GM19240 (cell line): ENCODE measurements at regions not wholly inside any gene's neighbourhood (a gene's known extent, or its start where the extent isn't known, plus 50 kb on each side); places are given as distances from the start of the nearest gene placed in this dataset.

ENCODE experiments used
- DNase-seq: peaks from one replicate; pipeline ENCODE4 v3.0.0; 2011; ENCODE audit warnings: low spot score; ENCODE audit not compliant: insufficient read length

DNA sequence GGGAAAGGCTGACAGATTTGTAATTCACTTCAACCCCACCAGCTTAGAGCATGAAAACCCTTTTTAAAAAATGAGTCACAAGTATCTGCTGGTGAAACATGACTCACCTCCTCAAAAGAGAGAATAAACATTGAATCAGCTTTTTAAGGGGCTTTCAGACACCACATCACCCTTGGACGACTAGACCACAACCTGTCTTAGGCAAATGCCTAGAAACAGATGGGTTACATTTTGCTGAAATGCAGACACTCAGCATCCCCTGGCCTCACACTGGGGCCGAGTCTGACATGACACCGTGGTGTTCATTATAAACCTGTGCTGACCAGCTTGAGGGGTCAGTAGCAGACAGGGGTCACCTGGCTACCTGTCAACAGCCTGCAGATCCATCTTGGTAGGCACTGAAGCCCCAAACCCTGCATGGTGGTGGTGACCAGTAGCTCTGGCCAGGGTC lies 175.3 kb upstream of the CST7 start:
- no peak for DNase-seq

DNA sequence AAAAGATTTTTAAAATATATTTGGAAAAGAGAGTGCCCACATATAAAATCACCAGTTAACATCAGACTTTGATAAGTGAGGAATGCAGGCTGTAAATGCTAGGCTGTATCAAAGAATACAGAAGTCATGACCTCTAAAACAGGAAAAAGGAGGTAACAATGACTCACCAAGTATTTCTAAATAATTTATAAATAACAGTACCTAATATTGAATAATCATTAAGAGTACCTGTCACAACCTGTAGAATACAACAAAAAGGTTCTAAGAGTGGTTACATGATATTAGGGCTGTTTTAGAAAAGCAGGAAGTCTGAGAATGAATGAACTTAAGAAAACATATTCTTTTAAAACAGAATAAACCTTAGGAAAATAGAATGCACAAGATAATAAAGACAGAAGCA lies 173.1 kb upstream of the CST7 start:
- DNase-seq: no peak

DNA sequence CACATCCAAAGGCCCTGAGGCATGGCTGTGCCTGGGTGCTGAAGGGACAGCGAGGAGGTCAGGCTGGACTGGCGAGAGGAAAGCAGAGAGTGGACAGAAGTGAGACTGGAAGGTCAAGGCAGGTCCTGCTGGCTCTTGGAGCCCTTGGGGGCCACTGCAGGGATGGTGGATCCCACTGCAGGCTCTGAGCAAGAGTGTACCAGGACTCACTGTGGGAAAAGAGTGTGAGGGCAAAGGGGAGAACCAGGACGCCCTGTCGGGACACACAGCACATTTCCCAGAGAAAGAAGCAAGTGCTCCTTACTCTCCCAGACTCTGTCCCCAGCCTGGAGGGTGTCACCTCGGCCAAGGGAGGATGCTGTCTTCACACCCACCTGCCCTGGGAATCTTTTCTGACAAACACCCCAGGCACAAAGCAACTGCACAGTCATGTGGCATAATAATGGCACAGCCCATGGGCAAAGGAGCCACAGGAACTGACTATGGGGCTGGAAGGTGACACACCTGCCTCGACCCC lies 172.3 kb upstream of the CST7 start:
- no peak for DNase-seq

DNA sequence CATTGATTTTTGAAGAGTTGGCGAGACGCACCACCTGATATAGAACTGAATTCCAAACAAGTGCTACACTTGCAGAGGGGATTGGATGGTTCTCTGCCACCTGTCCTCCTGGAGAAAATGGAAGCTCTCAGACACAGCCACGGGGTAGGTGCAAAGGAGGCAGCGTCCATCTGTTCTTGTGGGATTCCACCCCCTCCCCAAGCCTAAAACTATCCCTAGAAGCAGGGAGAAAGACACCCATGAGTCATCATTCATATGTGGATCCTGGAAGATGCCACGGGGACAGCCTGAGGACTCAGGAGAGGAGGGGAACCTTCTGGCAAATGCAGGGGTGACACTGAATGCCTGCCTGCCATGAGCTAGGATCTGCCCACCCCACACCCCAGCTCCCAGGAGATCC lies 171.3 kb upstream of the CST7 start:
- DNase-seq: no peak

DNA sequence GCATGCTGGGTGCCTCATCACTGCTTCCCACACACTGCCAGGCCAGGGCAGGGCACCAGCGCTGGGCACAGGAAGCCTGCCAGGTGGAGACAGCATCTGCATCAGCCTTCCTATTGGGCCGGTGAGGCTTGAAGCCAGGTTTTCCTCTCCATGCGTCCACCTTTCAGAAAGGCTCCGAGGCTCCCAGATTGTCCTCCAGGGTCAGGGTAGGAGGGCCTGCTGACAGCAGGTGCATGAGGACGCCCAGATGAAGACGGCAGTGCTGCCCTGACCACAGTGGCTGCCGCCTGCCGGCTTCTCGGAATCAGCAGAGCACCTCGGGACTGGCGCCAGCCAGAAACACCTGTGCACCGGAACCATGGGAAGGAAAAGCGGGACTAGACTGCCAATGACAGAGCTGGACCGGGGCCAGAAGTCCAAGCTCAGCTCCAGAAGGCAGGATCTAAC lies 170.5 kb upstream of the CST7 start:
- DNase-seq: no peak

DNA sequence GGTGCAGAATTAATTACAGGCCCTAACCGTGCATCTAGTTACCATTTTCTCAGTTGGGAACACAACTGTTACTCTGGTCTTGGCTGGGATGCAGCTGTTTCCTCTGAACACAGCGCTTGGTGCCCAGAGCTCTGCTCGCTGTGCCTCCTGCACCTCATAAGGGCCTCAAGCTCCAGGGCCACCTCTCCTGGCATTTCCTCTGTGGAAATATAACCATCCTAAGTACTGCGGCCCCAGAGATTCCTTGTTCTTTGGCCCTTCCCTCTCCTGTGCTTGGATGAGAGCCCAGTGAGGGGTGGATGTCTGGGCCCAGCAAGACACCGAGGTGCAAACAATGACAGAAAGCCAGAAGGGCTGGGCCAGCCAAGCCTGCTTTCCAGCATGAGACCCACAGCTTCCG lies 169.9 kb upstream of the CST7 start:
- DNase-seq: no peak

DNA sequence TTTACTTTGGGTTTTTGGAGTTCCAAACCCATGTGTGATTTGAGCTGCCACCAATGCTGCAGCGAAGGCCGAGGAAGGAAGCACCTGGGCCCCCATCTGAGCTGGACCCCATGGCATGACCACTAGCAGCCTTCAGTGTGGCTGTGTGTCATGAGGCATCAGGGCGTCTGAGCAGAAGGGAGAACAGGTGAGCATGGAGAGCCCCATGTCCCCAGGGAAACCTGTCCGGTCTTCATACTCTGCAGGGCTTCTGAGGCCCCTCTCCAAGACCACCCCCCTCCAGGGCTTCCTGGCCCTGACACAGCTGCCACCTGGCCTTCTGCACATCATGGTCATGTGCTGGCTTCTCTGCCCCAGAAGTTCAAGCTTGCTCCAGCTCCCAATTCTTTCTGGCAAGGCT lies 169.1 kb upstream of the CST7 start:
- DNase-seq: no peak

DNA sequence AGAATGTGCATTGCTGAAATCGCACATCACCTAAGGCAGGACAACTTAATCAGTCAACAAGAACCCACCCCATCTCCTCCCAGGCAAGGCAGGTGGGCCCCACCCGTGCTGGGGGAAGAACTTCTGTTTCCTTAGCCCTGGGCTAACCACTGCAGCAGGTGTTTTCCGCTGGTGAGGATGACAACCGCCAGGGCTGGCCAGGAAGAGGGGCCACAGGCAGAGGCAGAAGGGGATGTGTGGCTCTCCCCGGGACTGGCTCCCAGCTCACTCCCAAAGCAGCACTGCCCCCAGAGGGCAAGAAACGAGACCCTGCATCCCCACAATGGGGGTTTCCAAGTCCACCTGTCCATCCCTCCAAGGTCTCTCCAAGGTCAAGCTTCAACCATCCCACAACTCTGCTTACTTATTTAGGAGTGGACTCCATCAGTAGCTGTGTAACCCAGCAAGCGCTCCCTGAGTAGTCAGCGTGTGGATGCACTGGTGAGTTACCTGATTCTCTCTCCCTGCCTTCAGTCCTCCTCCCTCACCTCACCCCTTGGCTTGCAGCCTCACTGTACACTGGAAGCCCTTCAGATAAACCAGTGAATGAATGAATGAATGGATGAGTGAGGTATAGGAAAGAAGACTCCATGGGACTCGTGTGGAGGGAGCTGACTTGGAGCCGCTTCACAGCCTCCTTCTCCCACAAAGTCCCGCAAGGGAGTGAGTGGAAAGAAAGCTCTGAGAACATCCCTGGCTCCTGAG lies 168.2 kb upstream of the CST7 start:
- DNase-seq: no peak

DNA sequence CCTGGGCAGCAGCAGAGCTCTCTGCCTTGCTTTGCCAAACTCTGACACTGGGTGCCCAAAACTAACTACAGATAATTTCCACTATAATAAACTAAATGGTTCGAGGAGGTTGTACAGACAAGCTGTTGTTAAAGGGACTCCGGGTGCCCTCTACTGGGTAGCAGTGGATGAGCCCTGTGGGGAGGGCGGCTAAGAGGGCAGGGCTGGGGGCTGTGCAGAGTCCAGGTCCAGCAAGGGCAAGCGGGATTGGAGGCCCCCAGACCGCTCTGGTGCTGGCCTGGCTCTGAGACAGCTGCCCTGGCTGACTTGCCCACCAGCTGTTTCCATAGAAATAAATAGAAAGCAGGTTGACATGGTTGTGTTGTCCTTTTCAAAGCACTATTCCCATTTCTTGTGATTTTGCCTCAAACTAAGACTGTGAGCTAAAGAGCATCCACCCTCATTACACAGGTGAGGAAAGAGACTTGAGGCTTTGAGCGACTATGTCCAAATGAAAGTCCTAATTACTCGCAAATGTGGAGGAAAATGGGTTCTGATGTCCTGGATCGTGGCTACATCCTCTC lies 167.6 kb upstream of the CST7 start:
- no peak for DNase-seq

DNA sequence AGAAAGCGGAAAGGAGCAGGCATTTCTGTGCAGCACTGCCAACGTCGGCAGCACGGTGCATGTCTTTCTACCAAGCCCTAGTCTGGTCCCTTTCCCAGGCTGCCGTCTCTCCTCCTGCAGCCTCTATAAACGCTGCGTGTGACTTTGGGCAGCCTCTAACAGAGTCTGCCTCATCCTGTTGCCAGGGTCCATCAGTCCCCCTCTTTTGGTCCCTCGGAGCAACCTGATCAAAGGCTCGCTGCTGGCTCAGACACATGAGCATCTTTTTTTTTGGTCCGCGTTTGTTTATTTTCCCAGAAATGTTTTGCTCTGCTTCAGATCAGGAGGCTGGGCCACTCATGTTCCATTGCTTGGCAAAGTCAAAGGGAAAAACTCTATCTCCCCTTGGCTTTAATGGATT lies 166.8 kb upstream of the CST7 start:
- DNase-seq: no peak

DNA sequence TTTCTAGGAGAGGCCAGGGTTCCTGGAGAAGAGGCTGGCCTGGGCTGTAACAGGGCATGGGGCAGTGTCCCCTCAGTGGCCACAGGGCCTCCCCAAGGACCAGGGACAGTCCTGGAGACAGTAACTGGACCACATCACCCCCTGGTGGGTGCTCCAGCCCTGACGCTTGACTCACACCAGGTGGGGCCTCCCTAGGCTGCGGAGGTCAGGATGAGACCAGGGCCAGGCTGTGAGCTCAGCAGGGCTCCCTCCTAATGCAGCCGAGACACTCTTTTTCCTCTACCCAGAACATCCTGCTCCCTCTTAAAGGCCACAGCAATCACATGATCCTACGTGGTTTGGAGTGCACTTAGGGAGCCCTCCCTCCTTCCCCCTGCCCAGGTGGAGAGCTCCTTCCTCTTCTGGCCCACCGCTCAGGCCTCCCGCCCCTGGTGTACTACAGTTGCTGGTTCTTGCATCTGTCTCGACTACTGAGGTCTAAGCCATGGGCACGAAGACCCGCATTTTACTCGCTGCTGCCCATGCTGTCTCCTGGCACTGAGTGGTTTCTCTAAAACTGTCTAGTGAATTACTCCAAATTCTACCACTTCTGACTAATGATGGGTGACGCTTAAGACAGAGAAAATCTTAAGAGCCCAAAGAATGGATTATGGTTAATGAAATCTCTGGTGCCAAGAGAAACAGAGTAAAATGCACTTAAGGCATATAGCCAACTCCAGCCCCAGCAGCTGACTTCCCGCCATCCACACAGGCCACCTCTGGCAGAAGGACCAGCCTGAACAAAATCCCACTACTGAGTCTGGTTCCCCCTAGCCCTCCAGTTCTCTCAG lies 166.1 kb upstream of the CST7 start:
- DNase-seq: no peak

DNA sequence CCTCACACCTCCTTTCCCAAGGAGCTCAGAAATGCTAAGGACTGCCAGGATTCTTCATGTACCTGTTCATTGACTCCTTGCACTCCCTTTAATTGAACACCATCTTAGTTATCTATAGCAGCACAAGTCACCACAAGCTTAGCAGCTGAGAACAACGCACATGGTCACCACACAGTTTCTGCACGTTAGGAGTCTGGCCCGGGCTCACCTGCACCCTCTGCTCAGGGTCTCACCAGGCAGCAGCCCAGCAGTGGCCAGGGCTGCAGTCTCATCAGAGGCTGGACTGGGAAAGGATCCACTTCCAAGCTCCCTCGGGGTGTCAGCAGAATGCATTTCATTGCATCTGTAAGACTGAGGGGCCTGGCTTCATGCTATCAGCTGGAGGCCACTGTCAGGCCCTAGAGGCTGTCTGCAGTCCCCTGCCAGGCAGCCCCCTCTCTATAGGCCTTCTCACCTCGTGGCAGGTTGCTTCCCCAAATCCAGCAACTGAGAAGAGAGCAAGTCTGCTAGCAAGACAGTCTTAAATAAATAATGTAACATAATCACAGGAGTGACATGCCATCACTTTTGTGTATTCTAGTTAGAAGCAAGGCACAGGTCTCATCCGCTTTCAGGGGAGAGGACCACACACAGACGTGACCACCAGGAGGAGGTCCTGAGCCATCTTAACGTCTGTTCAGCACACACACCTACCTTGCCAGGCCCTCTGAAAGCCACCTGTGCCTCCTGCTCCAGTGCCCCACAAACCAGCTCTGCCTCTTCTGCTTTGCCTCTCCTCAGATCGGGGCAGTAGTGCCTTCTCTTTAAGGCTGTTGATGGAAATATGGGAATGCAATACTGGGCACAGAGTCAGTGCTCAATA lies 165.2 kb upstream of the CST7 start:
- peak; percentile 25 for DNase-seq

DNA sequence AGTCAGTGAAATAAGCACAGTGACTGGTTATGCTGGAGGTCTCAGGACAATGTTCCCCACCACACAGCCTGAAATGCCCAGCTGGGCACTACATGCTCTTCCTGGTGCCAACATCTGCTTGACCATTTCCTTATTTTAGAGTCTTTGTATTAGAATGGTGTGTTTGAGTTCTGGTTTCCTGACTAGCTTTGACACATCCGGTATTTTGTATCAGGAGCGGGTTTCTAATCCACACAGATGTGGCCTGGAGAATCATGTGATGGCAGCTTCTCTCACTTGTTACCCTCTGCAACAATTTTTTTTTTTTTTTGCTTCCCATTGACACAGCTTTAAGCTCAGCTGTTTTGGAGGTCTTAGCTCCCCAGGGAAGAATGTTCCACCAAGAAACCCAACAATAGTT lies 164.5 kb upstream of the CST7 start:
- no peak for DNase-seq

DNA sequence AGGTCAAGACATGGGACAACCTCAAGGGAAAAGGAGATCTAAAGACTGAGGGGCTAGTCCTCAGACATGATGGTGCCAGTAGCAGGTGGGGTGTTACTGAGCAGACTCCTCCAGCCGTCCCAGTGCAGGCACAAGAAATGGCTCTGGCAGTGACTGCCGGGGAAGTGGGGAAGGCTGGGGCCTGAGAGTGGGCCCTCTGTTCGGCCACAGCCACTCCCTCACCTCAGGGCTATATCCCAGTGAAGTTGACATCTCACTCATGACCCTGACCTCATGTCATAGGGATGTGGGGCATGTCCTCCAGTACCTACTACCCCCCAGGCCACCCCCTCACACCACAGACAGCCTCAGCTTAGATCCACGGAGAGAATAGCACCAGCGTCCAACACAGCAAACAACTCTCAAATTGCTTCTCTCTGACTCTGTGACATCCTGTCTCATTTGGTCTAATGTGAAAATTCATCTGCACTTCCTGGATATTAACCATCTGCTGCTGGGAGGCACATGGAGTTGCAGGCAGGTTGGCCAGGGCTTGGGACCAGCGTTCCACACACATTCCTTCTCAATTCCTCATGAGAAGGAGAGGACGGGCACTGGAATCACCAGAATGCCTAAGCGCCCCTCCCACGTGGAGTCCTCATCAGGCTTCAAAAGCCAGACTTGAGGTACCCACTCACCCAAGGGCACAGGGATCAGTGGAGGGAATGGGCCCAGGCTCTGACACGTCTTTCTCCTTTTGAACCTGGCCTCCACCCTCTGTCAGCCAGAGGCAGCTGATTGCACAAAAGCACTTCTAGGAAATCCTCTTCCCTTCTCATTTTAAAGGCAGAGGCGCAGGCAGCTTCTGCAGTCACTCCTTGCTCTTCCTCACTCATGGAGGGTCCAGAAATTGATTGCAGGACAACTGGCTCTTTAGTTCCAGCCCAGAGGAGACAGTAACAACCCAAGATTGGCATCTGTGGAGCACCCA lies 163.6 kb upstream of the CST7 start:
- no peak for DNase-seq

DNA sequence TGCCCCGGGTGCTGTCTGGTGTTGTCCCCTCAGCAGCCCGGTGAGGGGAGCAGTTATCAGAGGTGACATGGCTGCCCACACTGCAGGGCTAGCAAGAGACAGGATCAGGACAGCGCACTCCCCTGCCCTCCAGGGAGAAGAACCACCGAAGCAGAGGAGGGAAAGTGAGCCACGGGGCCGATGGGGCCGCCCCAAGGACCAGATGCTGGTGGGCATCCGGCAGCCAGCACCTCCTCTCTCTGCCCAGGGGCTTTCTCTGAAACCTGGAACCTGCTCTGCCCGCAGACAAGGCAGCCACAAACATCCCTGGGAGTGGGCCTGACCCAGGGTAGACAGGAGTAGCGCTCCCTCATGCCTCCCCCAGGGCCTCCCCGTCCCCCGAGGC lies 163.0 kb upstream of the CST7 start:
- DNase-seq: no peak

DNA sequence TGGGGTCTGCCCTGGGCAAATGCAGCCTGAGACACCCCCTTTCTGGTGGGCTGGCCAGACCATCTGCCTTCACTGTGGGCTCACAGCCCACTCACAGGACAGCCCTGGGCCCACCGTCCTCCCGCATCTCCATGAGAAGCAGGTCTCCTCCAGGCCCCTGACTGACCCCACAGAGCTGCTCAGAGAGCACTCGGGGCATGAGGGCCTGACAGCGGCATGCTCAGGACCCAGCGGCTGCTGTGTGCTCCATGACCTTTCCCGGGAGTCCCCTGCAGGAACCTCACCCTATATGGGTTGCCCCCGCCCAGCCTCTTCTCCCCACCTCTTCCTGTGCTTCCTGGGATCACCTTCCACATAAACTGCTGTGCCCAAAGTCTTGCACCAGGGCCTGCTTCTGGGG lies 162.4 kb upstream of the CST7 start:
- DNase-seq: no peak

DNA sequence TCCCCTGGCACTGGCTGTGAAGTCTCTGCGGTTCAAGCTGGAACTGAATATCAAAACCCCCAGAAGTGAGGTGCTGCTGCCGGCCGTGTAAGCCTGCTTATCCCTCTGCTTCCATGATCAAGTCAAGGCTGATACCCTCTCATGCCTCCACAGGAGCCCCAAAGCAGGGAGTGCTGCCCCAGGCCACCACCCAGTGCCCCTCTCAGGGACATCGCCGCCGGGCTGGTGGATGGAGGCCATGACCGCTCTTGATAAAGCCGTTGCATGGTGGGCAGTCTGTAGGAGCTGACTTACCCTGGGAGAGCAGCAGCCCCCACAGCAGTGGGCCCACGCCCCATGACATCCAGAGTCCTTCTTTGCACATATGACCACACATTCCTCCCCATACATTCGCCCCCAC lies 162.0 kb upstream of the CST7 start:
- DNase-seq: no peak

DNA sequence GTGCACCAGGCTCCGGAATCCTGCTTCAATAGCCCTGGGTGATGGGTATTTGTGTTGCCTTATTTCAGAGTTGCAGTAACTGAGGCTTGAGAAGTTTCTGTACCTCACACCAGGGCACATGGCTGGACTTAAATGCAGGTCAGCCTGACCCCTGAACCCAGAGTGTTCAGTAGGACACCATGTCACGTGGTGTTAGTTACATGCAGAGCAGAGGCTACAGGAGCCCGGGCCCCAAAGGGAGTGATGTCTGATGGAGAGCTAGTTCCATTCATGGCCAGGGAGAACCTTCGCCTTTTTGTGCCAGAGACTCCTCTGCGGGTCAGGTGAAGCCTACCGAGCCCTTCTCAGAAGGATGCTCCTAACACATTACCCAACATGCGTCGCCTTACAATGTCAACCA lies 161.4 kb upstream of the CST7 start:
- DNase-seq: no peak

DNA sequence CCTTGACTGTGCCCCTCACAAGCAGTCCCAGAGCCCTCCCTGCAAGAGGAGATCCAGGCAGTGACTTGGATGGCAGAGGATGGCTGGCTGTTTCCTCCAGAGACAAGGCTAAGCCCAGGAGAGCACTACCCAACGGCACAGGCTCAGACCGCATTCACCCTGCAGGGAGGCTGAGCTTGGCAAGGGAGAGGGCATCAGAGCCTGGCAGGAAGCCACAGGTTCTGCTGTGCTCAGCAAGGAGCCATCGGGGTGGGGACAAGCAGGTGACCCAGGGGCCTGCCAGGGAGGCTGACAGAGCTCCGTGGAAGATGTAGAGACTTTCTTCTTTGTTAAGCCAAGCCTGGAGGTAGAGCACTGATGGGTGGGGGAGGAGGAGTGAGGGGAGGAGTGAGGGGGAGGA lies 159.2 kb upstream of the CST7 start:
- no peak for DNase-seq

DNA sequence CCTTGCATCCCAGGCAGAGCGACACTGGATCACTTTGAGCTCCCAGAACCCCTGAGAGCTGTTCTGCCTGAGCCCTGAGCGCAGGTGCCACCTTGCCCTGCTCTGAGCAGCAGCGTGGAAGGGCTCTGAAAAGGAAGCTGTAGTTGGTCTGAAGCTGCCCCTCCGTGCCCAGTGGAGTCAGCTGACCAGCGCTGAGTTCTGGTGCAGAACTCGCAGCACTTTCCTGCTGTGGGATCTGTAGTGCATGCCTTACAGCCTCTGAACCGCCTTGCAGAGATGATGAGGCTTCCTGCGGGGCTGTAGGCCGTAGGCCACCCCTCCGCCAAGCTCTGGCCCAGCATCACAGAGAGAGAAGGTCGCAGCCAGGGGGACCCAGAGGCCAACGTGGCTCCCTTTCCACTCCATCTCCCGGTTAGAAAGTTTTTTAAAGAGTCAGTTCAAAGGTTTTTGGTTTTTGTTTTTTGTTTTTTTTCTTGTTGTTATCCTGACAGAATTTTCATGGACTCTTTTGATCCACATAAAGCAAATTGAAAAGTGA lies 158.3 kb upstream of the CST7 start:
- DNase-seq: no peak
